HG03354 (cell line): ENCODE measurements at regions not wholly inside any gene's neighbourhood (a gene's known extent, or its start where the extent isn't known, plus 50 kb on each side); places are given as distances from the start of the nearest gene placed in this dataset.
"Not testable (repeated sequence)": the region's sequence is repeated elsewhere in the genome, so short reads cannot be mapped to it uniquely, and the experiment has no call there.

ENCODE experiments used
- ATAC-seq: cut with Tn5 transposase; IDR thresholded peaks from one replicate; pipeline ENCODE4 v1.9.1; 2021; ENCODE audit warnings: mild to moderate bottlenecking; ENCODE audit not compliant: unreplicated experiment, poor library complexity, severe bottlenecking

DNA sequence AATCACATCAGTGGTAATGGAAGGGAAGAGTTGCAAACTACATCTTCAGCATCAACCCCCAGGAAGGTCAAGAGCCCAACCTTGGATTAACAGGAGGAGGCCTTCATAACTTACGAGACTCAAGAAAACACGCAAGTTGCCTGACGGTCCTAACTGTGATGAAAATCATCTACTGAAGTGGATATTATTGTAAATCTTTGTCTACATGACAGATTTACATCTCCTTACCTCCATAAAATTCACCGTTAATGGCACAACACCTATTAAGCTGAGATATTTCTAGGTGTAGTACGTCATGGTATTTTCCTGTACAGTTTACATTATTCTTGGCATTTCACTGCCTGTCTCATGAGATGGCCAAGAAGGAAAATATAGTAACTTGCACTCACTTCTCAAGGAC, 332.0 kb downstream of the NSUN3 start:
- no peak for ATAC-seq

DNA sequence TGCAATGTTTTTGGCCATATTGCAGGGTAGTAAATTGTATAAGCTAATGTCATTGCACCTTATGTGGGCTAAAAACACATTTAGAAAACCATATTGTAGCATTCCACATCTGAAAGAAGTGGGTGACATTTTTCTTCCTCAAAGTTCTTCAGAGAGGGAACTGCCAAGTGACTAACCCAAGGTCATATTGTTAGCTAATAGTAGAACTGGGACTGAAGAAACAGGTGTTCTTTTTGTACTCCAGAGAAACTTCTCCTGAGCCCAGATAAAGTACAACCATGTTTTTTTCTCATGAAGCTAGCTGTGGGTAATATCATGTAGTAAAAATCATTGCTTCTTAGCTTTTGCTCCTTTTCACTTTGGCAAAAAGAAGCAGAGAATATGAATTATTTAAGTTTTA, 333.0 kb downstream of the NSUN3 start:
- no peak for ATAC-seq

DNA sequence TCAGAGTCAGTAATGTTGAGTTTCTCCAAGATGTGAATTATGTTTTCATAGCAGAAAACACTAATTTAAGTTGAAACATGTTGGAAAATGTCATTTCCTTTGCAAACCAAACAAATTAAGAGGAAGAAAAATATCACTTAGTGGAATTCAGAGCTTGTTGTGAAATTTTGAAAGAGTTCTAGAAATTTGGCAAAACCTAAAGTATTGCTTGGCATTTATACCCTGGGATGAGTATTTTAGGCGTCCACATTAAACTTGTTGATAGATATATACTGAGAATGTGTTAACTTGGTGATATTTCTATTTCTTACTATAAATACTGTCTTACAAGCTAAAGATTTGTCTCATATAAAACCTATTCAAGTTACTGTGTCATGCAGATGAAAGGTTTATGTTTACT, 335.2 kb downstream of the NSUN3 start:
- no peak for ATAC-seq

DNA sequence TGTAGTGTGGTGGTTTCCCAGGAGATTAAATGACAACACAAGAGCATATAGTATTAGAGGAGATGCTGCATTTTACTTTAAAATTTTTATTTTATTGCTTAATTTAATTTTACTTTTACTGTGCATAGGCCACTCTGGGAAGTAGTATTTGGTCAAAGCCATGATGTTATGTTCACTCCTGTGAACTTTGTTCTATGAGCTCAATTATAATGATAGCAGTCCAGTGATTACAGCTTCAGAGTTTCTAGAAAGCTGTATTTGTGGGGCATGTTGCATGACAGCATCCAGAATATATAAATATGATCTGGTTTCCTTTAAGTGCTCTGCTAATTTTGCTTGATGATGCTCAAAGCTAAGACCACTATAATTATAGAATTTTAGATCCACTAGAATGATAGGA, 338.6 kb downstream of the NSUN3 start:
- ATAC-seq, result no peak

DNA sequence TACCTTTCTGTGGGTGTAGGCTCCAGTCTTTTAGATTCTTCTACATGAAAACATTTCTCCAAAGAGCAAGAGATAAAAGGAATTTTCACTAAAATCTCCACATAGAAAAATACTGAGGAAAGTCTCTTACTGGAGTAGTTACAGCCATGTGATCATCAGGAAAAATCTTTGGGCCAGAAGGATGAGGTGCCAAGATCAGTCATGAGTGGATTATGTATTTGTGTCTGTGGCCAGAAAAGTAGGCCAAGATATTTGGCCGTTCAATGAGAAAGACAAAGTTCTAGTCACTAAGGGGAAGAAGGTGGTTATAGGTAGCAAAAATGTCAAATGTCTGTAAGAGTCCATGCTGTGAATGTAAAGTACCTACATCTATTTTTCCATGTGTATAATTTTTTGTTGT, 339.3 kb downstream of the NSUN3 start:
- ATAC-seq, result no peak

DNA sequence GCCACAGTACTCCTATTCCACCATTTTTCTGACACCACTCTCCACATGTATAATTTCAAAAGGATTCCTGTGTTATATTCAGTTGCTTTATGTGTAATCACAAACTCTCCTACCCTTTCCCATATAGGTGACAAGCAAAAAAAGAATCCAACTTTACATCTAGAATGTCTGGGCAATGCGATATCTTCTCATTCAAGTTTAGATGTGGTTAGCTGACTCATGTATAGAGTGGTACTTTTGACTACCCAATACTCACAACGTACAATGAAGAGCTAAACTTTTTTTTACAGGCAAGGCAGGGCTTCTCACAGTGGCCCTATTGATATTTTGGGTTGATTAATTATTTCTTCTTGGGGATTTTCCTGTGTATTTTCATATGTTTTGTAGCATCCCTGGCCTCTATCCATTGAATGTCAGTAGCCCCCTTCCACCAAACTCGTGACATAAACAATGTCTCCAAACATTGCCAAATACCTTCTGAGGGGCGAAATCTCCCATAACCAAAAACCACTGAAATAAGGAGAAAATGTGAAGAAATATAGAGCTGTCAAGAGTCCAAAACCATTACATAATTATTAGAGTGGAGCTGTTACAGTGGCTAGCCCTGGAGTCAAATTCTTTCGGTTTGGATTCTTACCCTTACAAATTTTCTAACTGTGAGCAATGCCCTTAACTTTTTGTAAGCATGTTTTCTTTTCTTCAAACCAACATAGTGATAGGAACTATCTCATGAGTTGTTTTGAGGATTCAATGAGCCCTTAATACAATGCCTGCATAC, 342.6 kb downstream of the NSUN3 start:
- no peak for ATAC-seq

DNA sequence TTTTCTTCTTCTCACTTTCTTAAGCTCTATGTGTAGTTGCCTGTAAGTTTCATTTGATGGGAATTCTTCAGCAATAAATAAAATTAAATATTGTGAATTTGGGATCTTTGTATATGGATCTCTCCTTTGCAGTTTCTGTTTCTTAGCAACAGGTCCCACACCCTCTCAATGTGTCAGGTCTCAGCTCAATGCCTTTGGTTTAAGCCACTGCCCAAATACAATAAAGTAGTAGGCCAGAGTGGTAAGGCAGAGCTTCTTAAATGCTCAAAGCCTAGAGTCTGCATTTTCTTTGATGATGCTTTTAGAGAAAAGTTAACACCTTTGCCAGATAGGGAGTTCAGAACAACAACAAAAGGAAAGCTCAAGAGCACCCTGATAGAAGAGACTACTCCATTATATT, 343.7 kb downstream of the NSUN3 start:
- no peak for ATAC-seq

DNA sequence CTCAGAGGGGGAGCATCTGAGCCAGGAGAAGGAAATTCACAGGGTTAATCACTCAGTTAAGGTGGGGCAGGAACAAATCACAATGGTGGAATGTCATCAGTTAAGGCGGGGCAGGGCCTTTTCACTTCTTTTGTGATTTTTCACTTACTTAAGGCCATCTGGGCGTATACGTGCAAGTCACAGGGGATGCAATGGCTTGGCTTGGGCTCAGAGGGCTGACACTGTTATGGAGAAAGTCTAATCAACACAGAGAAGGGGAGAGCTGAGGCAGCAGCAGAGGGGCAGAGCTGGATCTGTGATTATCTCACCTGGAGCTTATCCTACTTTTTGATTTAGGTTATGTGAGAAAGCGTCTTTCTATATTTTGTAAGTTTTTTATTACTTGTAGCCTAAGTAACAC, 350.1 kb downstream of the NSUN3 start:
- ATAC-seq, result not testable (repeated sequence)

DNA sequence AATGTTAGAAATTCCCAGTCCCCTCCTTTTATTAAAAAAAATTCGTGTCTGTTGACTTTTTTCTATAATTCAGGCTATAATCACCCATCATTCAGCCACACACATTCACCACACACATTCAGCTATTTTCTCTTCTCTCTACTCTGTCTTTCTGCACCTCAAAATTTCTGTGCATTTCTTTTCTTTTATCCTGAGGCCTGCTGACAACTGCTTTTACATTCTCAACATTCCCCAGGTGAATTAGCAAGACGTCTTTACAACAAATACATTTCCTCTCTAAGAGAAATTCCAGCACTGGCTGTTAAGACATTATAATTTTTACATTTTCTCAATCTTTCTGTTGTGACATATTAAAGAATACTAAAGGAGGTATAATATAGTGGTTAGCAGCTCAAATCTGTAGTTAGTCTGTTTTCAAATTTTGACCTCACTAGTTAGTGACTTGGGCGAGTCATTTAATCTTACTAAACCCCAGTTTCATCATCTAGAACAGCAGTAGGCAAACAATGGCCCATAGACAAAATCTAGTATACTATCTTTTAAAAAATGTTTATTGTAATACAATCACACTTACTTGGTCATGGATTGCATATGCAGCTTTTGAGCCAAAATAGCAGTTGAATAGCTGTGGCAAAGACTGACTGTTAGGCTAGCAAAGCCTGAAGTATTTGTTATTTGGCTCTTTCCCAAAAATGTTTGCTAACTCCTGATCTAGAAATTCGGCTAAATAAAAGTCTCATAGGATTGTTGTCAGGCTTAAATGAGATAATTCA, 350.7 kb downstream of the NSUN3 start:
- ATAC-seq, result no peak

DNA sequence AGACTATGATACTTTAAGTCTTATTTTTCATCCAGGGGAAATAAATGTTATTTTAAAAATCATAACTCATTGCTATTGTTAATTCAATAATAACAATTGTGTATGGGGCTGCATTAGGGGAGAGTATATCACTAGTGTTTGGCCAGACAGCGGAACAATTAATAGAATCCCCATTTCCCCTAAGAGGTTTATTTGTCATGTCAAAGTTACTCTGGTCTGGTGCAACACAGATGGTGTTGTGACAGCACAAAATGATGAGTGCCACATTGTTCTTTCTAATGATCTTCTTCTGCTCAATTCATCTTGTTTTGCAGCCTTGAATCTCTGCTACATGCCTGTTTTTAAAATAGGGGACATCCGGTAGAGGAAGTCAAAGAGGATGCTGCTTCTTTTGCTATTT, 351.6 kb downstream of the NSUN3 start:
- no peak for ATAC-seq

DNA sequence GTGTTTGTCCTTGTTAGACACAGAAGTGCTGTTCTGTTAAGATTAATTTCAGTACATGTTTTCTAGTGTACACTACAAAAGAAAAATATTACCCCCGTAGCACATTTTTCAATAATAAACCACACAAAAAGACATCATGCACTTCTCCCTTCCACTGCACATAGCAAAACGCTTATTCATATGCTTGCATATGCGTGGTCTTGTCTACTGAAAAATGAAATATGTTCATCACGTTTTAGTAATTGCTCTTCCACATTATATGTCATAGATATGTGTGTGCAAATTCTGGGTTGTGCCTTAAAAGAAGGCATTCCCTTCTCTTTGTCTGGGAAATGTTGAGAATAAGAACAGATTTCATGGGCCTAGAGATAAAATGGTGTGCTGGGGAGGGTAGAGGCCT, 353.9 kb downstream of the NSUN3 start:
- ATAC-seq, result no peak

DNA sequence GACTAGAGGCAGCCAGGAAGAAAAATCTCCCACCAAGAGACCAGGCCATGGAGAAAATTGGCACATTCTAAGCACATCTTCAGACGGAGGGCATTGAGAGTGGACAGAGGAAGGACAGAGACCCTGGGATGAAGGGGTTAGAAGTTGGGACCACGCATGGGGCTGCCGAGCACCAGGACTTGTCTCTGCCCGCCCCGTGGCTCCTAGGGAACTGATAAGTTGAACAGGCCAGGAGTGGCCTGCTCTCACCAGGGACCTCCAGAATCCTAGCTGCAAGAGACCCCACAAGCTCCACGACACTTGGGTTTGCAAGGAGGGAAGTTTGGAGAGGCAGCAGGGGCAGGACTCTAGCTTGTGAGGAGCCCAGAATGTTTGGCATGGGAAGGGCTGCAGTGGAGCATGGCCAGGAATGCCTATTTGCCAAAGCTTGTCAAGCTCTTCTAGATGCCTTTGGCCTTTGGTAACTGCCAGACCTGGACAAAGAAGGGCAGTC, 355.1 kb downstream of the NSUN3 start:
- no peak for ATAC-seq

DNA sequence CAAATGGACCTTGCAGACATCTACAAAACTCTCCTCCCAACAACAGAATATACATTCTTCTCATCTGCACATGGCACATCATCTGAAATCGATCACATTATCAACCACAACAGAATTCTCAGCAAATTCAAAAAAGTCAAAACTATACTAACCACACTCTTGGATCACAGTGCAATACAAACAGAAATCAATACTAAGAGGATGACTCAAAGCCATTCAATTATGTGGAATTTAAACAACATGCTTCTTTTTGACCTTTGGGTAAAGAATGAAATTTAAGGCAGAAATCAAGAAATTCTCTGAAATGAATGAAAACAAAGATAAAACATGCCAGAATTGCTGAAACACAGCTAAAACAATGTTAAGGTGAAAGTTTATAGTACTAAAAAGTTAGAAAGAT, 358.1 kb downstream of the NSUN3 start:
- ATAC-seq, result no peak

DNA sequence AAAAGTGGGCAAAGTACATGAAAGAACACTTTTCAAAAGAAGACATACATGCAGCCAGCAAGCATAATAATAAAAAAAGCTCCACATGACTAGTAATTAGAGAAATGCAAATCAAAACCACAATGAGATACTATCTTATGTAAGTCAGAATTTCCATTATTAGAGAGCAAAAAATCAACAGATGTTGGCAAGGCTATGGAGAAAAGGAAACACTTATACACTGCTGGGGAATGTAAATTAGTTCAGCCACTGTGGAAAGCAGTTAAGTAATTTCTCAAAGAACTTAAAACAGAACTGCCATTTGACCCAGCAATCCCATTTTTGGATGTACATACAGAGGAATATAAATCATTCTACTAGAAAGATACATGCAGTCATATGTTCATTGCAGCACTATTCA, 360.7 kb downstream of the NSUN3 start:
- no peak for ATAC-seq

DNA sequence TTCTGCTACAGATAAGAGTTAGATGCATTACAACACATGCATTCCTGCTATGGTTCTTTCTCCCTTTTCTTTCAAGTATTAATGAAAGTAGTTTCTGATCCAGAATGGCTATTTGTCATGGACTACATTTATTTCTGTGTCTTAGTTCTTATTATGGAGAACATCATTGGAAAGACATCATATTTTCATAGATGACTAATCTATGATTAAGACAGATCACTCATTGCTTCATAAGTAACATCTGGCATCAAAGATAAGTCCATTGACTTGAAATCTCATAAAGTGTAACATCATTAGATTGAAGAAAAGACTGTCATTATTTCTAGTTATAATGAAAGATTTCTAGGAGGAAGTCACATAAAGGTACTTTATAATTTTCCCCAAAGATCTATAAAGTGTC, 366.7 kb downstream of the NSUN3 start:
- no peak for ATAC-seq

DNA sequence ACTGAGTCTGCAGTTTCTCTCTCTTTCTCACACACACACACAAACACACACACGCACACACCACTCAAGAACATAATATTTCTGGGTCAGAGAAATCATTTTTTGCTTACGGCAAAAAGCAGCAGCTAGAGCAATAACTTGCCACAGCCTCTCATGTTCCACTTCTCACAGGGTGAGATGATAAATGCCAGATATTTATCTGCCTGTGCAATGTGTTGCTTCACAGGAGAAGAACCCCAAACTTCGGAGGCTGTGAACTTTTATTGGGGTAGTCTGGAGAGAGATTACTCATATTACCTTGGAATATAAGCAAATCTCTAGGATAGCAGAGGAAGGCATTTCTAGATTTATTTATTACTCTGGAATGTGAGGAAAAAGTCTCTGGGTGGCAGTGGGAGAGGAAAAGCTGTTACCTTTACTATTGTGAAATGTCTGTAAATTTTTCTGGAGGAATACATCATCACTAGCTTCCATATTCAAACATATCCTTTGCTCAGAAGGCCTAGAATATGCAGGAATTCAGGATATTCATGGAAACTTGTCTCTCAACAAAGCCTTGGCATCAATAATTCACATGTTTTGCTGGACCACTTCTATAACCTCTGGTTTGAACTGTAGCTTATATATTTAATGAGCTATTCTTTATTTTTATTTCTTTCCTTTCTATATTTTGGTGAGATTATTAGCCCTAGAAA, 369.2 kb downstream of the NSUN3 start:
- no peak for ATAC-seq

DNA sequence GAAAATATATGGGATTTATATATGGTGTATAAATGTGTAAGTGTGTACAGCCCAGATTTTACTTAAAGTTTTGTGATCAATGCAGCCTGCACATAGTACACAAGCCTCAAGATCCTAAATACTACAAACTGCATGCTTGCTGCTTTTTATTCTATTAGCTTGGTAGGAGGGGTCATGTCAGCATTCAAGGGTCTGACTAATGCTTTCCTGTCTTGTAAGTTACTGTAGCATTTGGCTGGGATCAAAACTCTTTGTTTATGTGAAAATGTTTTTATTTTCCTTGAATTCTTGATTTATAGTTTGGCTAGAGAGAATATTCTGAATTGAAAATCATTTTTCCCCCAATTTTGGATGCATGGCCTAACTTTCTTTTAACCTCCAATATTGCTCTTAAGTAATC, 370.9 kb downstream of the NSUN3 start:
- ATAC-seq, result no peak

DNA sequence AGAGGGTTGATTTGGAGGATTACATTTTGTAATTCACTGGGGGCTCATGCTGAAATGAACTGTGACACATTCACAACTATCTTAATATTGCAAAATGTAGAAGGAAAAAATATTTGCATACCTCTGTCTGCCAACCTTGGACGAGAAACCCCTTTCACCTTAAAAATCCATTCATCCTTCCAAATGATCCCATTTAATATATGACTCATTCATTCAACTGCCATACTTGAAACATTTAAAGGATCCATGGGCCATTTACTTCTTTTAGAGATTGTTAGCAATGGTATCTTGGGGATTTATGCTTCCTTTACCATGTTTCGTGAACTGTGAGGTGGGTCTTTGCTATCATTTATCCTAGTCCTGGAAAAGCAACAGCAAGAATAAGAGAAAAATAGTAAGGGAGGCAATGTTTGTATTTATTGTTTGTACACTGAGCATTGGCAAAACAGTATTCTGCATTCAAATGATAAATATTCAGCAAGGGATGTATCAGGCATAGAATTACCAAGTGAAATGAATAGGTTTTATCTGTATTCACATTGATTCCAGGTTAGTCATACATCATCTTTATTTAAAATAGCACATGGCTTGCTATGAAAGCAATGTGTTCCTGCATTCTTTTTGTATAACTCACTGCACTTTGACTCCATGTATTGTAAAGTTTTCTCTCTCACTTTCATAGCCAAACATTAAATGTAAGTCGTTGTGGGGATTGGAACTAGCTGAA, 378.1 kb downstream of the NSUN3 start:
- no peak for ATAC-seq

DNA sequence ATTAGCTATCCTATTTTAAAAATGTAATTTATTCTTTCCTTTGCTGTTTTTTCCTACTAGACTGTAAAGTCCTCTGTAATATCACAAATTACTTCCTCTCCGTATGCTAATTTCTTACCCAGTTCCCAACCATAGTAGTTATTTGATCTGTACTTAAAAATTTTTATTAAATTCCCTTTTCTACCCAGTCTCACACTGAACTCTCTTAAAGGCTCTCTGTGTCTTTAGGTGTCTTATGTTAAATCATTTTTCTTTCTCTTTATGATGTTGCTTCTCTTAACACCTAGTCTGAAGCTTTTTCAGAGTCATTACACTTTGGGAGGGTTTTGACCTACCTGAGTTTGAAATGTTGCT, 378.6 kb downstream of the NSUN3 start:
- ATAC-seq, result no peak

DNA sequence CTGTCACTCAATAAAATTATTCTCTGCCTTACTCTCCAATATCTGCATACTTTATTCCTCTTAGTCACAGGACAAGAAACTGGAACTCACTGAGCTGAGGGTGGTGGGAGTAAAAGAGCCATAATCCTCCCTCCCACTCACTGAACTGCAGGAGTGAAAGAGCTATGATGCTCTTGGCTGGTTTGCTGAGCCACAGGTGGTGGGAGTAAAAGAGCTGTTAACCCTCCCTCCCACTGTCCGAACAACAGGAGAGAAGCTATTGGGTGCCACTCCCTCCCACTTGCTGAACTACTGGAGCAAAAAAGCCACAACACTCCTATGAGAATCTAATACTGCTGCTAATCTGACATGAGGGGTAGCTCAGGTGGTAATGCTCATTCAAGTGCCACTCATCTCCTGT, 391.0 kb downstream of the NSUN3 start:
- ATAC-seq, result no peak
